OCI-LY3 (cell line): ENCODE measurements at regions not wholly inside any gene's neighbourhood (a gene's known extent, or its start where the extent isn't known, plus 50 kb on each side); places are given as distances from the start of the nearest gene placed in this dataset.

ENCODE experiments used
- CTCF ChIP-seq: fragments of 200-600, 300-600 bp; sonication (generic); IDR thresholded peaks from 2 replicates; pipeline ENCODE4 v1.5.1; 2014; ENCODE audit warnings: antibody characterized with exemption, low read length, low read depth
- EZH2phosphoT487 ChIP-seq: fragments of 200-600 bp; shearing (Covaris generic); IDR thresholded peaks from 2 replicates; pipeline ENCODE4 v1.6.1; 2018; ENCODE audit warnings: antibody characterized with exemption, mixed run types, low read depth

- TF ChIP-seq CTCF, result no peak
- TF ChIP-seq EZH2phosphoT487, result no peak
These were observed 1164.0 kb upstream of the CELF2 start for GRCh38 chr10:9853405-9854355.
